Epithelial cell of proximal tubule (primary cell): ENCODE measurements at regions not wholly inside any gene's neighbourhood (a gene's known extent, or its start where the extent isn't known, plus 50 kb on each side); places are given as distances from the start of the nearest gene placed in this dataset.

Experiments used
- DNase-seq: peaks from one replicate; pipeline ENCODE4 v3.0.0-alpha.2; 2011; ENCODE audit warnings: low read depth
- H3K4me3 ChIP-seq: 2 replicates; pipeline ENCODE4 v1.5.1; 2011; ENCODE audit warnings: low read depth, mild to moderate bottlenecking, low read length
- CTCF ChIP-seq: conservative IDR thresholded peaks from 2 replicates; pipeline ENCODE4 v1.5.1; 2012; ENCODE audit warnings: low read depth, mild to moderate bottlenecking, low read length

- H3K4me3 ChIP-seq: no peak overlapping the region
- no peak for DNase-seq
- TF ChIP-seq CTCF: no peak
Observed at GRCh38 chr2:120632796-120633646, 102.6 kb upstream of the GLI2 start.

- TF ChIP-seq CTCF: no peak
- DNase-seq: no peak
- H3K4me3 ChIP-seq: no peak overlapping the region
Observed at GRCh38 chr2:120634533-120634932, 101.1 kb upstream of the GLI2 start.

GRCh38 chr2:120635146-120635545 is 100.5 kb upstream of the GLI2 start:
- no peak overlapping the region for H3K4me3 ChIP-seq
- TF ChIP-seq CTCF: no peak
- DNase-seq: no peak

- no peak for DNase-seq
- no peak overlapping the region for H3K4me3 ChIP-seq
- no peak for TF ChIP-seq CTCF
Observed at GRCh38 chr2:120637847-120638246, 97.8 kb upstream of the GLI2 start.

GRCh38 chr2:120638450-120638849 is 97.2 kb upstream of the GLI2 start:
- H3K4me3 ChIP-seq: no peak overlapping the region
- DNase-seq: no peak
- no peak for TF ChIP-seq CTCF

GRCh38 chr2:120641366-120641771 is 94.3 kb upstream of the GLI2 start:
- DNase-seq: no peak
- no peak for TF ChIP-seq CTCF
- no peak overlapping the region for H3K4me3 ChIP-seq

DNA sequence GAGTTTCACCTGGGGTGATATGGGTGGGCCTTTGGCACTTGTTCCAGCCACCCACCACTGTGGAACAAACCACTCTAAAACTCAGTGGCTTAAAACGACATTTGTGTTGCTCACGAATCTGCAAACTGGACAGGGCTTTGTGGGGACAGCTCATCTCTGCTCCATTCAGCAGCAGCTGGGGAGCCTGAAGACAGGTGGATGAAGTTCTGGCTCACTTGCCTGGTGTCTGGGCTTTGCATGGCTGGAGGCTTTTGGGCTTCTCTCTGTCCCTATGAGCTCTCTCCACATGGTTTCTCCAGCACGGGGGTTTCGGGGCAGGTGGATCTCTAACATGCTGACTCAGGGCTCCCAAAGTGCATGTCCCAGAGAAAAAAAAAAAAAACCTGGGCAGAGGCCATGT is 93.0 kb upstream of the GLI2 start:
- no peak overlapping the region for H3K4me3 ChIP-seq
- no peak for TF ChIP-seq CTCF
- no peak for DNase-seq
